Hepatocyte (in vitro differentiated cells): ENCODE measurements at regions not wholly inside any gene's neighbourhood (a gene's known extent, or its start where the extent isn't known, plus 50 kb on each side); places are given as distances from the start of the nearest gene placed in this dataset.

ENCODE experiments used
- CTCF ChIP-seq: fragments of 200-600 bp; sonication (generic); IDR thresholded peaks from 2 replicates; pipeline ENCODE4 v1.5.1; 2016; ENCODE audit warnings: antibody characterized with exemption, mild to moderate bottlenecking; ENCODE audit not compliant: poor library complexity
- EZH2 ChIP-seq: fragments of 200-600 bp; sonication (generic); IDR thresholded peaks from 2 replicates; pipeline ENCODE4 v1.6.1; 2016; ENCODE audit warnings: antibody characterized with exemption, mild to moderate bottlenecking, borderline replicate concordance

- TF ChIP-seq CTCF: peak; percentile 34
- TF ChIP-seq EZH2: no peak
These were observed 56.8 kb upstream of the THY1 start for GRCh38 chr11:119479685-119480275.
